ENCODE measurements at regions not wholly inside any gene's neighbourhood (a gene's known extent, or its start where the extent isn't known, plus 50 kb on each side); places are given as distances from the start of the nearest gene placed in this dataset.

- H3K4me3 ChIP-seq (ENCODE audit: low read length): no peak overlapping the region
- TF ChIP-seq CTCF (conservative IDR thresholded peaks at IDR 0.05; ENCODE audit: low read length): no peak
- peak; percentile 31 for DNase-seq (ENCODE audit: low read depth)
Observed at GRCh38 chr5:4924577-4924976, 215.6 kb upstream of the ADAMTS16 start.

GRCh38 chr5:4927097-4927496 lies 213.0 kb upstream of the ADAMTS16 start:
- TF ChIP-seq CTCF (conservative IDR thresholded peaks at IDR 0.05; ENCODE audit: low read length): no peak
- no peak for DNase-seq (ENCODE audit: low read depth)
- no peak overlapping the region for H3K4me3 ChIP-seq (ENCODE audit: low read length)

GRCh38 chr5:4928409-4928808 lies 211.7 kb upstream of the ADAMTS16 start:
- no peak for DNase-seq (ENCODE audit: low read depth)
- no peak for TF ChIP-seq CTCF (conservative IDR thresholded peaks at IDR 0.05; ENCODE audit: low read length)
- H3K4me3 ChIP-seq (ENCODE audit: low read length): no peak overlapping the region

GRCh38 chr5:4929092-4929655 lies 211.0 kb upstream of the ADAMTS16 start:
- no peak for DNase-seq (ENCODE audit: low read depth)
- no peak overlapping the region for H3K4me3 ChIP-seq (ENCODE audit: low read length)
- TF ChIP-seq CTCF (conservative IDR thresholded peaks at IDR 0.05; ENCODE audit: low read length): no peak

- TF ChIP-seq CTCF (conservative IDR thresholded peaks at IDR 0.05; ENCODE audit: low read length): no peak
- H3K4me3 ChIP-seq (ENCODE audit: low read length): no peak overlapping the region
- no peak for DNase-seq (ENCODE audit: low read depth)
Observed at GRCh38 chr5:4939042-4939781, 200.9 kb upstream of the ADAMTS16 start.

- TF ChIP-seq CTCF (conservative IDR thresholded peaks at IDR 0.05; ENCODE audit: low read length): no peak
- DNase-seq (ENCODE audit: low read depth): no peak
Observed at GRCh38 chr5:4941161-4941560, 199.0 kb upstream of the ADAMTS16 start.

More at GRCh38 chr5:4941161-4941560, 199.0 kb upstream of the ADAMTS16 start:
- H3K4me3 ChIP-seq (ENCODE audit: low read length): no peak overlapping the region

Data from AG10803 (cell line).